ENCODE measurements at regions not wholly inside any gene's neighbourhood (a gene's known extent, or its start where the extent isn't known, plus 50 kb on each side); places are given as distances from the start of the nearest gene placed in this dataset.

- TF ChIP-seq CTCF (IDR thresholded peaks at IDR 0.05; ENCODE audit: insufficient read depth, low read length, poor library complexity, severe bottlenecking) (no peak), EZH2phosphoT487 (conservative IDR thresholded peaks at IDR 0.05; ENCODE audit: low read length) (no peak)
Observed at GRCh38 chr5:157955541-157956172, 96.7 kb upstream of the CLINT1 start.

Data from SU-DHL-6 (cell line).